Ishikawa (cell line): ENCODE measurements at regions not wholly inside any gene's neighbourhood (a gene's known extent, or its start where the extent isn't known, plus 50 kb on each side); places are given as distances from the start of the nearest gene placed in this dataset.

Source experiments
- CREB1 ChIP-seq: IDR thresholded peaks from 2 replicates; pipeline ENCODE4 v1.6.1; 2012; ENCODE audit warnings: low read depth
- EGR1 ChIP-seq: IDR thresholded peaks from 2 replicates; pipeline ENCODE4 v1.6.1; 2012
- EP300 ChIP-seq: IDR thresholded peaks from 2 replicates; pipeline ENCODE4 v1.6.1; 2012; ENCODE audit warnings: borderline replicate concordance
- MAX ChIP-seq: IDR thresholded peaks from 2 replicates; pipeline ENCODE4 v1.6.1; 2012
- NFIC ChIP-seq: IDR thresholded peaks from 2 replicates; pipeline ENCODE4 v1.6.1; 2012
- RAD21 ChIP-seq: IDR thresholded peaks from 2 replicates; pipeline ENCODE4 v1.6.1; 2012; ENCODE audit warnings: low read depth
- TAF1 ChIP-seq: IDR thresholded peaks from 2 replicates; pipeline ENCODE4 v1.6.1; 2012; ENCODE audit warnings: low read depth, mild to moderate bottlenecking
- TEAD4 ChIP-seq: IDR thresholded peaks from 2 replicates; pipeline ENCODE4 v1.6.1; 2012
- USF1 ChIP-seq: IDR thresholded peaks from 2 replicates; pipeline ENCODE4 v1.6.1; 2012
- YY1 ChIP-seq: IDR thresholded peaks from 2 replicates; pipeline ENCODE4 v1.6.1; 2012; ENCODE audit warnings: low read depth
- ZBTB7A ChIP-seq: IDR thresholded peaks from 2 replicates; pipeline ENCODE4 v1.6.1; 2012; ENCODE audit warnings: low read depth
- TF ChIP-seq, protein P1 (sequence below): IDR thresholded peaks from 2 replicates; pipeline ENCODE4 v1.6.1; 2012; ENCODE audit warnings: low read depth, mild to moderate bottlenecking

GRCh38 chr12:90630006-90630405 lies 325.0 kb downstream of the CCER1 start:
- TF ChIP-seq YY1 (no peak), EP300 (no peak), CREB1 (no peak), MAX (no peak), ZBTB7A (no peak), USF1 (no peak), TEAD4 (no peak), RAD21 (no peak), TAF1 (no peak), NFIC (no peak), EGR1 (no peak)
- TF ChIP-seq, protein P1, sequence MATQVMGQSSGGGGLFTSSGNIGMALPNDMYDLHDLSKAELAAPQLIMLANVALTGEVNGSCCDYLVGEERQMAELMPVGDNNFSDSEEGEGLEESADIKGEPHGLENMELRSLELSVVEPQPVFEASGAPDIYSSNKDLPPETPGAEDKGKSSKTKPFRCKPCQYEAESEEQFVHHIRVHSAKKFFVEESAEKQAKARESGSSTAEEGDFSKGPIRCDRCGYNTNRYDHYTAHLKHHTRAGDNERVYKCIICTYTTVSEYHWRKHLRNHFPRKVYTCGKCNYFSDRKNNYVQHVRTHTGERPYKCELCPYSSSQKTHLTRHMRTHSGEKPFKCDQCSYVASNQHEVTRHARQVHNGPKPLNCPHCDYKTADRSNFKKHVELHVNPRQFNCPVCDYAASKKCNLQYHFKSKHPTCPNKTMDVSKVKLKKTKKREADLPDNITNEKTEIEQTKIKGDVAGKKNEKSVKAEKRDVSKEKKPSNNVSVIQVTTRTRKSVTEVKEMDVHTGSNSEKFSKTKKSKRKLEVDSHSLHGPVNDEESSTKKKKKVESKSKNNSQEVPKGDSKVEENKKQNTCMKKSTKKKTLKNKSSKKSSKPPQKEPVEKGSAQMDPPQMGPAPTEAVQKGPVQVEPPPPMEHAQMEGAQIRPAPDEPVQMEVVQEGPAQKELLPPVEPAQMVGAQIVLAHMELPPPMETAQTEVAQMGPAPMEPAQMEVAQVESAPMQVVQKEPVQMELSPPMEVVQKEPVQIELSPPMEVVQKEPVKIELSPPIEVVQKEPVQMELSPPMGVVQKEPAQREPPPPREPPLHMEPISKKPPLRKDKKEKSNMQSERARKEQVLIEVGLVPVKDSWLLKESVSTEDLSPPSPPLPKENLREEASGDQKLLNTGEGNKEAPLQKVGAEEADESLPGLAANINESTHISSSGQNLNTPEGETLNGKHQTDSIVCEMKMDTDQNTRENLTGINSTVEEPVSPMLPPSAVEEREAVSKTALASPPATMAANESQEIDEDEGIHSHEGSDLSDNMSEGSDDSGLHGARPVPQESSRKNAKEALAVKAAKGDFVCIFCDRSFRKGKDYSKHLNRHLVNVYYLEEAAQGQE: no peak
